Lung (tissue), 11 donors: ENCODE measurements at regions not wholly inside any gene's neighbourhood (a gene's known extent, or its start where the extent isn't known, plus 50 kb on each side); places are given as distances from the start of the nearest gene placed in this dataset.

Experiments
- ATAC-seq: fragments of 200-7000 bp; cut with Tn5 transposase; one replicate; pipeline ENCODE4 v1.9.1; 2020; ENCODE audit warnings: moderate number of reproducible peaks; ENCODE audit not compliant: insufficient read depth, low FRiP score
- DNase-seq, 3 donors: peaks; one replicate each; pipeline ENCODE4 v3.0.0-alpha.2; 2013 to 2017
- H3K27ac ChIP-seq, 2 donors: one replicate each; pipeline ENCODE4 v1.5.1; 2013; ENCODE audit warnings: mild to moderate bottlenecking in 2 of 2, moderate library complexity in 2 of 2, control low read depth in 1 of 2, inconsistent platforms in 1 of 2, low read depth in 1 of 2, low read length in 1 of 2
- H3K27me3 ChIP-seq, 3 donors: one replicate each; pipeline ENCODE4 v1.5.1; 2013; ENCODE audit warnings: low read length in 2 of 3; ENCODE audit not compliant: control insufficient read depth in 3 of 3, insufficient read depth in 3 of 3
- H3K36me3 ChIP-seq, 4 donors: one replicate each; pipeline ENCODE4 v1.5.1; 2013; ENCODE audit warnings: low read length in 4 of 4, mild to moderate bottlenecking in 1 of 4, moderate library complexity in 1 of 4; ENCODE audit not compliant: control insufficient read depth in 4 of 4, insufficient read depth in 4 of 4
- H3K4me1 ChIP-seq, 5 donors: one replicate each; pipeline ENCODE4 v1.5.1; 2013; ENCODE audit warnings: low read length in 5 of 5, mild to moderate bottlenecking in 2 of 5, moderate library complexity in 1 of 5; ENCODE audit not compliant: control insufficient read depth in 5 of 5, insufficient read depth in 5 of 5
- H3K4me3 ChIP-seq: one replicate; pipeline ENCODE4 v1.5.1; 2013; ENCODE audit warnings: mild to moderate bottlenecking, control low read depth, moderate library complexity
- H3K9ac ChIP-seq, 2 donors: one replicate each; pipeline ENCODE4 v1.5.1; 2013; ENCODE audit warnings: low read length in 2 of 2, control low read depth in 1 of 2; ENCODE audit not compliant: insufficient read depth in 1 of 2
- H3K9me3 ChIP-seq, 4 donors: one replicate each; pipeline ENCODE4 v1.5.1; 2013; ENCODE audit warnings: low read length in 3 of 4, mild to moderate bottlenecking in 1 of 4, moderate library complexity in 1 of 4; ENCODE audit not compliant: control insufficient read depth in 4 of 4, insufficient read depth in 3 of 4
- CTCF ChIP-seq: IDR thresholded peaks from 2 replicates; pipeline ENCODE4 v1.5.1; 2012; ENCODE audit warnings: mild to moderate bottlenecking; ENCODE audit errors: control extremely low read depth, extremely low read depth
- WGBS, 2 donors: extraction: QIAGEN DNeasy Blood & Tissue Kit; methylation state at CpG; one replicate each; pipeline ENCODE4 v1.1.7; 2013; 5-methylcytosine and 5-hydroxymethylcytosine counted together
- donor health status: control.
- donor health status: control.
- donor health status: Bipolar disorder and iron deficiency.
- donor health status: healthy.
- donor health status: DM: yes; HTN: yes; CAD: no.

- Histone ChIP-seq H3K9me3 (peaks cover 0 to 2% (median 0%) of the 10 kb centered on the region in 4 donors), H3K9ac (no peak overlapping the region), H3K27me3 (no peaks in the 10 kb centered on the region), H3K36me3 (no peaks in the 10 kb centered on the region), H3K27ac (peak overlapping the region in 1 of 2 donors; percentile 47), H3K4me3 (no peak overlapping the region), H3K4me1 (peaks cover 0 to 9% (median 0%) of the 10 kb centered on the region in 5 donors)
- no peak for DNase-seq
- TF ChIP-seq CTCF, result no peak
- ATAC-seq, result no peak
- WGBS, 2 donors, result 72 to 89% methylated on average over 2 of the region's 2 CpGs
Observed at GRCh38 chr6:140043762-140044378, 669.4 kb upstream of the CITED2 start.

- WGBS, 2 donors, result 71 to 88% methylated on average over 1 of the region's 1 CpG
- peak overlapping the region in 1 of 2 donors; percentile 53 for H3K27ac ChIP-seq
- H3K36me3 ChIP-seq, result no peaks in the 10 kb centered on the region
- ATAC-seq (peak; percentile 57), DNase-seq (no peak)
- H3K27me3 ChIP-seq, result no peaks in the 10 kb centered on the region
- H3K9me3 ChIP-seq, result peaks cover 0 to 2% (median 0%) of the 10 kb centered on the region in 4 donors
- no peak overlapping the region for H3K4me3 ChIP-seq
- TF ChIP-seq CTCF, result no peak
- H3K9ac ChIP-seq, result no peak overlapping the region
- peaks cover 0 to 9% (median 0%) of the 10 kb centered on the region in 5 donors for H3K4me1 ChIP-seq
Observed at GRCh38 chr6:140043357-140043756, 668.9 kb upstream of the CITED2 start.

GRCh38 chr6:140041571-140042332, 667.3 kb upstream of the CITED2 start:
- H3K9me3 ChIP-seq, result peaks cover 0 to 5% (median 1%) of the 10 kb centered on the region in 4 donors
- DNase-seq, result no peak
- WGBS, 2 donors, result 85 to 88% methylated on average over 1 of the region's 1 CpG
- H3K36me3 ChIP-seq, result no peaks in the 10 kb centered on the region
- H3K27ac ChIP-seq, result no peak overlapping the region
- no peak overlapping the region for H3K9ac ChIP-seq
- no peak for ATAC-seq
- peaks cover 0 to 9% (median 0%) of the 10 kb centered on the region in 5 donors for H3K4me1 ChIP-seq
- TF ChIP-seq CTCF, result no peak
- no peaks in the 10 kb centered on the region for H3K27me3 ChIP-seq
- no peak overlapping the region for H3K4me3 ChIP-seq
